Fibroblast of the conjunctiva (primary cell): ENCODE measurements at regions not wholly inside any gene's neighbourhood (a gene's known extent, or its start where the extent isn't known, plus 50 kb on each side); places are given as distances from the start of the nearest gene placed in this dataset.
"Not testable (repeated sequence)": the region's sequence is repeated elsewhere in the genome, so short reads cannot be mapped to it uniquely, and the experiment has no call there.

Experiments used
- DNase-seq: peaks from one replicate; pipeline ENCODE4 v3.0.0-alpha.2; 2010; ENCODE audit warnings: low read depth

DNA sequence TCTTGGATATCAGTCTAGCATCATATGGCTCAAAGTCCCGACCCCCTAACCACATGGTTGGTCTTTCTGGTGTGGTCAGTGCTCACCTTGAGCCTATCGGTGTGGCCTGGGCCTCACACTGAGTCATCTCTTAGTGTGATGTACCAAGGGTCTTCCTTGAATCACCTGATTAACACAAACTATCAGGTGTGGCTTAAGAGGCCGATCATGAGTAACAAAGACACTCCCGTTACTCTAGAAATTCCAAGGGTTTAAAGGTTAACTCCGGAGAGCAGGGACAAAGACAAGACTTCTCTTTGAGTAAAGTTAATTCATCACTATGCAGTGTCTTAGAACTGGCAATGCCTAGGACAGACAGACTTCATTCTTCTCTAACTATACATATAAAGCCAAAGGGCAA lies 52.3 kb upstream of the ARMC3 start:
- no peak for DNase-seq

DNA sequence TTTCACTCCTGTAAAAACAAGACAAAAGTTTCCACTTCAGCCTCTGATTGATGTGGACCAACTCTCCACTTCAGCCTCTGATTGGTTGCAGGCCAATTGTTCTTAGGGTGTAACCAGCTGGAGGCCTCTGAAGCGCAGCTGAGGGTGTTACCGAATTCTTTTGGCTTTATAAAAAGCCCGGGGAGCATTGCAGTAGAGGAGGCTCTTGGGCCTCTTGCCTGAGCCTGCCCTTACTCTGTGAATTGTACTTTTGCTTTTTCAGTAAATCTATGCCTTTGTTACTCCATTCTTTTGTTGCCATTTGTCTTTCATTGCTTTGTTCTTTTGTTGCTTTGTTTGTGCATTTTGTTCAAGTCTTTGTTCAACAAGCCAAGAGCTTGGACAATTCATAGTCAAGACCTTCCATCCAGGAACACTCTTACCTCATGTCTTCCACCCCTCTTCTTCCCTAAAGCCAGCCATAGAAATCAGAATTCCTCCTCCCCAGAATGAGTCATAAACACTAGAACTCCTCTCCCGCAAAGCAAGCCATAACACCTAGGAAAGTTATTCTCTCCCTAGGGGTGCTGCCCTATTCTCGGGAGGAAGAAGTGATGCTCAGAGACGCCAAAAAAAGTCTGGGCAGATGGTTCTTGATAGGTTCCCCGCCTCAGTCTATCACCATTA lies 53.5 kb upstream of the ARMC3 start:
- no peak for DNase-seq

DNA sequence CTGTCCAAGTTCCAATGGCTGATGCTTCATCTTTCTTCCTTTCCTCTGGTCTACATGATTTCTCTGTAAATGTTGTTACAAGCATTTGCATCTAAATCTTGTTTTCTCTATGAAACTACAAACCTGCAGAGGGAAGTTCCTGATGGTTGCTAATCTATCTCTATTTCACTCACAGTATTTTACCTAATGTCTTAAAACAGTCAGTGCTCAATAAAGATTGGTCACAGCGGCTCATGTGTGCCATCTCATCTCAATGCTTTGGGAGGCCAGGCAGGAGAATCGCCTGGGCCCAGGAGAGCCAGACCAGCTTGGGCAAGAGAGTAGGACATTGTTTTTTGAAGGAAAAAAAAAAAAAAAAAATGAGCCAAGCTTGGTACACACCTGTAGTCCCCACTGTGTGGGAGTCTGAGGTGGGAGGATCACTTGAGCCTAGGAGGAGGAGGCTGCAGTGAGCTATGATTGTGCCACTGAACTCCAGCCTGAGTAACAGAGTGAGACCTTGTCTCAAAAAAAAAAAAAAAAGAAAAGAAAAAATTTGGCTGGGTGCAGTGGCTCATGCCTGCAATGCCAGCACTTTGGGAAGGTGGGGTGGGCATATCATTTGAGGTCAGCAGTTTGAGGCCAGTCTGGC lies 71.3 kb upstream of the ARMC3 start:
- no peak for DNase-seq

DNA sequence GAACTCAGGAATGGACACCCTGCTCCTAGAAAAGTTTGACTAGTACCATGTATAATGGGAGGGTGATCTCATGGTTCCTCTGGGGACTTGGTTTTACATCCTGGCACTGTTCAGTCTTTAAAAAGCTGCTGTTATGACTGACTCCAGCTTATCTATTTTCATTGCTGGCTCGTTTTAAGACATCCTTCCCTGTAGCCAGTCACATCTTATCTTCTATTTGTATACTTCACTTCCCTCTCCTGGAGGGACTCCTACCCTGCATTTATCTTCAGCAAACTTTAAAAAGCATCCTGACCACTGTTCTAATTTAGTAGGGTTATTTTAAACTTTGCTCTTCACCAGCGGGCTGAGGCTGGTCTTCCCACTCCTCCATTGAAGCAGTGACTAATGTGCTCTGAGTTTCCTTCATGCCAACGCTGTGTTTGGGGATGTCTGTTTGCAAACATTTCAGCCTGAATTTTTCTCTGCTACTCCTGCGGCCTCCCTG lies 72.9 kb upstream of the ARMC3 start:
- no peak for DNase-seq

DNA sequence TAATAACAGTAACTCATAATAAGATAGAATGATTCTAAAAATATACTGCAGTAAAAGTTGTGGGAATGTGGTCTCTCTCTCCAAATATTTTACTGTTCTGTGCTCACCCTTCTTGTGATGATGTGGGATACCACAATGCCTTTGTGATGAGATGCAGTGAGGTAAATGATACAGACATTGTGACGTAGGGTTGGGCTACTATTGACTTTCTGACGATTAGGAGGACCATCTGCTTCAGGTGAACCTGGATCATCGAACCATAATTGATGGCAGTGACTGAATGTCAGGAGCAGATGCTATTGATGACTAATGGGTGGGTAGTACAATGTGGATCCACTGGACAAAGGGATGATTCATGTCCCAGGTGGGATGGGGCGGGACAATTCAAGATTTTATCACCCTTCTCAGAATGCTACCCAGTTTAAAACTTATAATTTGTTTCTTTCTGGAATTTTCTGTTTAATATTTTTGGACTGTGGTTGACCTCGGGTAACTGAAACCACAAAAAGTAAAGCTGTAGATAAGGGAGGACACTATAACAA lies 73.9 kb upstream of the ARMC3 start:
- DNase-seq, result no peak

DNA sequence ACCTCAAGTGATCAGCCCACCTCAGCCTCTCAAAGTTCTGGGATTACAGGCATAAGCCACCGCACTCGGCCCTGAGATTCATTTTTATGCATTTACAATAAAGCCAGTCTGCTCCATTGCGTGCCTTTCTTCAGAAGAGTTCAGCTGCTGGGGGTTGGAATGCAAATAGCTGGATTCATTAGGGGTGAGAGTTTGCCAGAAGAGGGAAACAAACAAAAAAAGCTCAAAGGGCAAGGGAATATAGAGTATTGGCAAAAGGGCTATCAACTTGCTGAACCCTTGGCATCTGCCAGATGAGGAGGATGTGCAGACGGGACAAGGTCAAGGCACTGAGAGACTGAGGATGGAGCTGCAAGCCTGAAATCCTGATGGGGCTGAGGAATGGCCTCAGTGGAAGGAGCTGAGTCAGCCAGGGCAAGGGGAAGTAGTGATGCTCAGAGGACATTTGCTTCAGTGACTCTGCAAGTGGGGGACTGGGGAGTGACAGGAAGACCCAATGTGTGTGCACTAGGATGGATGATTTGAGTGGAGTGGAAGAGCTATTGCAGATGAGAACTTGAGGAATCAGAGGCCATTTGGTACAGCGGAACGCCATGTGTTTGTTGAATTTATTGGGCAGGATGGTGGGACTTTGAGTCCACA lies 75.0 kb upstream of the ARMC3 start:
- no peak for DNase-seq

DNA sequence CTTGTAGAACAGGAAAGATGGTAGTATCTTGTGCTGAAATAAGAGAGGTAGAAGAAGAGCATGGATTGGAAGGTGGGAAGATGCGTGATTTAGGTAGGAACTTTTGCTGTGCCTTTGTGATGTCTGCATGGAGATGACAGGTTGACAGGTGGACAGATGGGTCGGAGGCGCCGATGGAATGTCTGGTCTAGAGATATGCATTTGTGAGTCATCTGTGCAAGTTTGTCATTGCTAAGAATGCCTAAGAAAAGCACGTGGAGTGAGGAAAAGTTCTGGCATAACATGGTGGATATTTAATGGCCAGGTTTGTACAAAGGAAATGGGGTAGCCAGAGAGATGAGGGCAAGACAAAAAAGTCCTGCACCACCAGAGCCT lies 76.0 kb upstream of the ARMC3 start:
- DNase-seq, result no peak

DNA sequence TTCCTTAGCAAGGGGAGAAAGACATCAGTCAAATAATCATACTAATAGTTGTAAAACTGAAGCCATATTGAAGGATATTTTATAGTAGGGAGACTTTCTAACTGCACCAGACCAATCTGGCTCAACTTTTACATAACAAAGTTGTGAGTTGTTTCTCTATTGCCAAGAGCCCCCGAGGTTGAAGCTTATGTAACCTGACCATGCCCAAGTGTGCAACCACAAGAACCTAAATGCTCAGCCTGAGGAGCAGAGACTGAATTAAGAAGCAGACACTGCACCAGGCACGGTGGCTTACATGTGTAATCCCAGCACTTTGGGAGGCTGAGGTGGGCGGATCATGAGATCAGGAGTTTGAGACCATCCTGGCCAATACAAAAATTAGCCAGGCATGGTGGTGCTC lies 77.3 kb upstream of the ARMC3 start:
- DNase-seq, result no peak

DNA sequence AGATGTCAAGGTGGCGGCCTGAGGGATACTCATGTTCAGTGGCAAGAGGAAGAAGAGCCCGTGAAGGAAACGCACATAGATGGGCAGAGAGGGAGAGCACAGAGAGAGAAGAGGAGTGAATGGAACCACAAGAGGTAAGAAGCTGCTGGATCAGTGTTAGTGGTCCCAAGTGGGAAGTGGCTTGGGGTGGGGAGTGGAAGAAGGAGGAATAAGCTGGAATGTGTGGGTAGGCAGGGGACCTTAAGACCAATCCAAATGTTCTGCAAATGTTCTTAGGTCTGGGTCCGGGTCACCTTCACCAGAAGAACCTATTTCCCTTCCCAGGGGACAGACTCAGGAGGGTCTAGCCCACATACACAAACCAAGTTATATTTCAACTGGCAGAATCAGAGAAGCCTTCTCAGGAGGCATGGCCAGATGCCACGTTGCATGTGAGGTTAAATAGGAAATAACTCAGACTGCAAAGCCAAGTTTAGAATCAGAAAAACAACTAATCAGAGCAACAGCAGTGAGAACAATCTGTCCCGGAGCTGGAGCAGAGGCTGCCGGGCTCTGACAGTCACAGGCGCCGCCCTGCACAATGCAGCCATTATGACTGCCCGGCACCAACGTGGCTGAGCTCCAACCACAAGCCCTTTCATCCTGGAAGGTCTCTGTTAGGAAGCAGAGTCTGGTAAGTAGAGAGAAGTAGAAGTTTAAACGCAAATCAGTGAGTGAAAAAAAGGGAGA lies 78.6 kb upstream of the ARMC3 start:
- no peak for DNase-seq

DNA sequence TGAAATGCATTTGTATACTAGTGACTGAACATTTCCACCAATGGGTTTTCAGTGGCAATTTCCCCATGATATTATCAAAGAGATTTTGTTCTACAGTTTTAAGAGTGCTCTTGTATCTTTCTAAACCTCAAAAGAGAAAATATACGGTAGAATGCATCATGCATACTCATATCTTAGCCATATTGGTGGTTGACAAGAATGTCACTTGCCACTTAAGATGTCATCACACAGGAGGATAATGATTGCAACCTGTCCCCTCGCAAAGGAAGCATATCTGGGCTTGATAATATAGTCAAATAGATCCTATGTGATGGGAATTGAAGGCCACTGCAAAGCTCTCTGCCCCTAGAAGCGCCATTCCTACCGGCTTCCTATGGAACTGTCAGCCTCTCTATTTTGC lies 79.3 kb upstream of the ARMC3 start:
- DNase-seq, result no peak

DNA sequence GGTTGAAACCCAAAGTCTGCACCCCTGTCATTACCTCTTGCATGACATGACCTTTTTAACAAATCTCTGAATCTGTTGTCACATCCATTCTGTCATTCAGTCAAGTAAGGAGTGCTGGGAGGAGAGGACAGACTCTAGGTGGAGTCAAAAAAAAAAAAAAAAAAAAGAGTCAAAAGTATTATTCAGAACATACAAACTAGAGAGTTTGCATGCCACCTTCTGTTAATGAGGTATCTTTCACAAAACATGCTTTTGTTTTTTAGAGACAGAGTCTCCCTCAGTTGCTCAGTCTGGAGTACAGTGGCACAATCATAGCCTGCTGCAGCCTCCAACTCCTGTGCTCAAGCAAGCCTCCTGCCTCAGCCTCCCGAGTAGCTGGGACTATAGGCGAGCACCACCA lies 81.6 kb upstream of the ARMC3 start:
- no peak for DNase-seq

DNA sequence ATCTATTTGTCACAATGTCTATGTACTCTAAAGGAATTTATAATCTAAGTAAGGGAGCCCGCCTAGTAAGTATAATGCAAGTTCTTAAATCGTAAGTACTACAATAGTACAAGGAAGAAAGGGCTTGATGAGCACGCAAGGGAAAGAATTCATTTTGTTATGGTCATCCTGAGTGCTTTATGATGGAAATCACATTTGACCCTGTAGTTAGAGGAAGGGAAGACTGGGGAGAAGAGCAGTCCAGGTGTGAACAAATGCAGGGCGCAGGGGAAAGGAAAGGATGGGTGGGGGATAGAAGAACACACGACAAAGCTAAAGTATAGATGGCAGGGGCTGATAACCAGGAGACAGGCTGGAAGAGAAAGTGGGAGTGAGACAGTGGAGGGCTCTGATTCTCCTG lies 88.2 kb upstream of the ARMC3 start:
- DNase-seq, result no peak

DNA sequence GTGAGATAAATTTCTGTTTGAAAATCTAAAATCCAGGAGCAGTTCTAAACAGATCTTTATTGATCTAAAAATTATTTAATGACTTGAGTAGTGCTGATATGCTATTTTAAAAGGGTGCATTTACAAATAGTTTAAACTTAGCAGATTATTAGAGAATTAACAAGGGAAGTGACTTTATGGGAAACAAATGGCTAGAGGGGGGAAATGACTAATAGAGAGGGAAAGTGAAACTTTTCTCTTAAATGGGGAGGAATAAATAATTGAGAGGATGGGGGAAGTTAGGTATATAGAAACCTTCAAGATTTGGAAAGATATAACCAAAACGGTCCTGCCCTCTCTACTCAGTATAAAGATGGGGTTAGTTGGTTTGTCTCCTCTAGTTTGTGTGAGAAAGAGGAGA lies 90.1 kb upstream of the ARMC3 start:
- no peak for DNase-seq

DNA sequence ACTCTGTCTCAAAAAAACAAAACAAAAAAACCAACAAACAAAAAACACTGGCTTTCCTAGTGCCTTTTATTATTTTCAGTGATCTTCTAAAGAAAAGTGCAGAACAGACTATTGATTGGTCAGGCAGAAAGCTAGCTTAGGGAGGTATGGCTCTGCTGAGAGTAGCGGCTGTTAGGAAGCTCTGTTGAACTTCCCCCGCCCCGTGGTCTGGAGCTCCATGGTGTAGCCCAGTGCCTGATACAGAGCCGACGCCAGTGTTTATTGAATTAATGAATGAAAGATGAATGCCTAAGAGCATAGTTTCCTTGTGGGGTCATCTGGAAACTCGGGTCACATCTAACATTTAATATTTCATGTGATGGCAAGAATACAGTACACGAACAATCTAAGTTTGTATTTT lies 90.5 kb upstream of the ARMC3 start:
- no peak for DNase-seq

DNA sequence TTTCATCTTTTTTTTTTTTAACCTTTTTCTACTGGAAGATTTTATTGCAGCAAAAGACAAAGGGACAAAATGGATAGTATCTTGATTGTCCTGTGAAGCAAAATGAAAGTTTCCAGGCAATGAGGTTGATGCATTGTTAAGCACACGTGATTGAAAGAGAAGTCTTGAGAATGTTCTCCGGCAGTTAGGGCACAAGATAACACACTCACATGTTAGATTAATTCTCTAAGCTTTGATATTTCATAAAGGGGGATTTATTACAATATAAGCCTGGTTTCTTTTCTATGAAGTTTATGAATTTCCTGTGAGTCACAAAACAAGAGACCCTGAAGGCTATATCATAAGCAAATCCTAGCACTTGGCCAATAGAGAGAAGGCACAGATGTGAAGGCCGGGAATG lies 93.4 kb upstream of the ARMC3 start:
- DNase-seq, result no peak

DNA sequence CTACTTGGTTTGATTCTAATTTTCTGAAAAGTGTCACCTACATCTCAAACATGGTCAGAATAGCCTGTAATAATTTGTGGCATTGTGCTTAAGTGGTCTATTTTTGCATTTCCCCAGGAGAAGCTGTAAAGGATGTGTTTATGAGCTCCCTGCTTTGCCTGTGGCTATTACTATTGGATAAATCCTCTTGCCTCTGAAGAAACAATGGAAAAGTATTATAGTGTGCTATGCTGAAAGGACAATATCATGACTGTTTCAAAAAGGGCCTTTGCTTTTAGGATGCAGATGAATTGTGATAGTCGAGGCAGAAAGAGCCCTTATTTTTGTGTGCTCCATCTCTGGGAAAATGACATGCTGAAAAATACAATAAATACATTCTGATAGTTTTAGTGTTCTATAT lies 94.1 kb upstream of the ARMC3 start:
- DNase-seq, result no peak

DNA sequence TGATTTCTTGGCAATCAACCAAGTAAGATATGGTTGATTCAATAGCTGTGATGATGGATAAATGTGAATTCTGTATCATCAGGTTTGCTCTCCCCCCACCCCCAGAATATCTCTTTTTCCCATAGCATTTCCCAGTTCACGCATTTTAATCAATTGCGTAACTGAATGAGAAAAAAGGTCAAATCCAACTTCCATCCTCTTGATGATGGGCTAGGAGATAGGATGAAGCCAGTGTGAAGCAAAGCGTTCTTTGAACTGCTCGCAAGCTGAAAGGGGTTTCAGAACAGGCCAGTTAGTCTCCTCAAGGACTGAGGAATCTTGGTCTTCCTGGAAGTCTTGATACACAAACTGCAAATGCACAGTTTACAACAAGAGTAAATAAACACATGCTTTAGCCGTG lies 94.5 kb upstream of the ARMC3 start:
- DNase-seq, result no peak

DNA sequence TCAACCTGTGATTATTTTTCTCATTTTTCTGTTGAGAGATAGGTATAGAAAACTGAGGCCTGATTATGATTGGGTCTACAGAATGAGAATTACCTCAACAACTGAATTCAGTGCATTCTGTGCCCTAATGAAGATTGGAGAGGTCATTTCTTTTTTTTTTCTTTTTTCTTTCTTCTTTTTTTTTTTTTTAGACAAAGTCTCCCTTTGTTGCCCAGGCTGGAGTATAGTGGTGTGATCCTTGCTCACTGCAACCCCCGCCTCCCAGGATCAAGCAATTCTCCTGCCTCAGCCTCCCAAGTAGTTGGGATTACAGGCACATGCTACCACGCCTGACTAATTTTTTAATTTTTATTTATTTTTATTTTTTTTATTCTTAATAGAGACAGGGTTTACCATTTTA lies 95.0 kb upstream of the ARMC3 start:
- no peak for DNase-seq

DNA sequence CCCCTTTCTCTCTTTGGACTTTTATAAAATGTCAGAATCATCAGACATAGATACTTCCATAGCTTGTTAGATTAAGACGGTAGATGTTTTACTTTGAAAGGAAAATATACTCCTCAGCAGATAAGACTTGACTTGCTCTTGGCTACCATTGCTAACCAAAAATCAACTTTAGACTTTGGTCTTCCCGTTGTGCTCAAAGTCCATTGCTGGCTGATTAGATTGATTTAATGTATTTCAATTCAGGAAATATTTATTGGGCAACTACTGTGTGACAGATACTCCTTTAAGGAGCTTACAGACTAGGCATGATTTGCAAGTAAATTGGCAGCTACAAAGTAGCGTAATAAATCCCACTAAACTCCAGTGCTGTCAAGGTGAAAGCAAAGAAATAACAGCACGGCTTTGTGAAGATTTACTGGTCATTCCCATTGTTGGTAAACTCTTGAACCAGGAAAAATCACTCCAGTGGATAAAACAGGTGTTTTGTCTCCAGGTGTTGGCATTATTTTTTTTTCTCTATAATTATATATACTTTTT lies 95.7 kb upstream of the ARMC3 start:
- no peak for DNase-seq

DNA sequence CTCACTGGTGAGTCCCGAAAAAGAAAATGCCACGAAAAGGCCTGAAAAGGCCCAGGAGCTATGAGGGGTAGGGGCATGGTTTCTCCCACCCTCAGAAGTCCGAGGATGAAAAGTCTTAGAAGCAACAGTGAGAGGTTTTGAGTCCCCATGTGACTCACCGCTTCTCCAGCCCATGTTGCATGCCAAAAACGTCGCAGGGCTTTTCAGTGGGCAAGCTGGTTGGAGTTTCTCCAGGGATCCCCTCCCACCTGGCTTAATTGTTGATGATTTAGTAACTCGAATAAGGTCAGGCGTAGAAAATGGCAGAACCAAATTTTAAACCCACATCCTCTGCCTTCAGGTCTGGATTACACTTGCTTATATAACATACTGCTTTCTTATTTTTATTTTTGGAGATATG lies 96.3 kb upstream of the ARMC3 start:
- no peak for DNase-seq

DNA sequence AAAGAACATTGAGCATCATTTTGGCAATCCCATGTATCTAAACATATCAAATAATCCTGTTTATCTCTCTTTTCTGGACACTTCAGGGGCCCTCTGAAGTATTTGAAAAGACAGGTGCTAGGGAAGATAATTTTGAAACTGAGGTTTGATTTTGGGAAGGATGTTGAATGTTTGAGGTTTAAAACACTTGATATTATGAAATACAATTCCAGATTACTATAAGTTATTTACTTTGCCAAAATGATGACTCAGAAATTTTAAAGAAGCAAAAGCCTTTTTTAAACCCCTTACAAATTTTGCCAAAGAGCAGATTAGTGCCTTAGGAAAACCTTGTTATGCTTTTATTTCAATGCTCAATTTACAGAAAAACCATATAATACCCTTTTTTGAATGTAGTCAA lies 99.1 kb upstream of the ARMC3 start:
- not testable (repeated sequence) for DNase-seq

DNA sequence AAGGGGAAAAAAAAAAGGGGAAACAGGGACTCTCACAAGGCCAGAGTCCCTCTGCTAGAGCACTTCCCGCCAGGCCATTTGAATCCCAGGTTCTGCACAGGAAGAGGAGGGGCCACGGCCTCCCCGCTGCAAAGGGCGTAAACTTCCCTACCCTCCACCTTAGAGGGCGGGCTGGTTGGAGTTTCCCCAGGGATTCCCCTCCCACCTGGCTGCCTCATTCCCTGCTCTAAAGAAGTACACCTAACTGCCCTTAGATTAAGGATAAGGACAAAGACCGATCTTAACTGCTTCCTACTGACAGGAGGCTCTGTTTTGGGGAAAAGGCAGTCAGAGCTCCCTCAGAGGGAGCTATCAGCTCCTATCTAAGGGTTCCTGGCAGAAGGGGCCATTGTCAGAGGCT lies 102.0 kb upstream of the ARMC3 start:
- no peak for DNase-seq

DNA sequence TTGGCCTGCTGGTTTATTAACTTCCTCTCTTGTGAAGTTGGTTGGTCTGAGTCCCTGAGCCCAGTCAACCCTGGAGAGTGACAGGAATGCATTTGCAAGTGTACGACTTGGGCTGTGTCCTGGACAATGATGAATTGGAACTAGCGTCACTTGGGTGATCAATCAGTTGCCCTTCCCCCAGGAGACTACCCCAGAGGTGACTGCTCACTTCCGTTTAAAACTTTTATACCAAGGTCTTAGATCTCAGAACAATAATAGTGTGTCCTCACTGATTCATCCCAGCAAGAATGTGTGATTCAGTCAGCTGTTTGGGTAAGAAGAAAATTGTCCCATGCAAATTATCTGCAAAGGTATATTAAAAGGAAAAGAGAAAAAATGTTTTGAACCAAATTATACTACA lies 102.9 kb upstream of the ARMC3 start:
- no peak for DNase-seq
